ENCODE measurements at regions not wholly inside any gene's neighbourhood (a gene's known extent, or its start where the extent isn't known, plus 50 kb on each side); places are given as distances from the start of the nearest gene placed in this dataset.

GRCh38 chr2:39838589-39838988 lies 59.5 kb upstream of the THUMPD2 start:
- TF ChIP-seq POLR2A (IDR thresholded peaks at IDR 0.05; ENCODE audit: extremely low read depth, insufficient read length) = no peak
- no peak for TF ChIP-seq CTCF (IDR thresholded peaks at IDR 0.05; ENCODE audit: low read depth, low read length)

All from NB4 (cell line).